RWPE2 (cell line): ENCODE measurements at regions not wholly inside any gene's neighbourhood (a gene's known extent, or its start where the extent isn't known, plus 50 kb on each side); places are given as distances from the start of the nearest gene placed in this dataset.
"Not testable (repeated sequence)": the region's sequence is repeated elsewhere in the genome, so short reads cannot be mapped to it uniquely, and the experiment has no call there.

Experiments used
- ATAC-seq: fragments of 200-7000 bp; cut with Tn5 transposase; 3 replicates; pipeline ENCODE4 v1.9.1; 2021; ENCODE audit warnings: low read depth
- DNase-seq: peaks from one replicate; pipeline ENCODE4 v3.0.0-alpha.2; 2020; ENCODE audit warnings: low spot score
- H3K27ac ChIP-seq: fragments of 450-650 bp; 2 replicates; pipeline ENCODE4 v1.5.1; 2017; ENCODE audit warnings: mild to moderate bottlenecking; ENCODE audit not compliant: poor library complexity, severe bottlenecking
- H3K27me3 ChIP-seq: fragments of 250-450 bp; sonication (Bioruptor Pico); 2 replicates; pipeline ENCODE4 v1.5.1; 2021; ENCODE audit warnings: mild to moderate bottlenecking, moderate library complexity; ENCODE audit not compliant: insufficient read depth, poor library complexity, severe bottlenecking
- H3K36me3 ChIP-seq: fragments of 250-450 bp; sonication (Bioruptor Pico); 2 replicates; pipeline ENCODE4 v1.5.1; 2020; ENCODE audit warnings: low read depth, mild to moderate bottlenecking, moderate library complexity
- H3K4me1 ChIP-seq: fragments of 250-450 bp; sonication (Bioruptor Pico); 2 replicates; pipeline ENCODE4 v1.5.1; 2021; ENCODE audit warnings: mild to moderate bottlenecking, moderate library complexity; ENCODE audit not compliant: insufficient read depth, poor library complexity, severe bottlenecking
- H3K4me3 ChIP-seq: fragments of 250-450 bp; sonication (Bioruptor Pico); 2 replicates; pipeline ENCODE4 v1.5.1; 2021; ENCODE audit warnings: mild to moderate bottlenecking, moderate library complexity; ENCODE audit not compliant: severe bottlenecking
- H3K9me3 ChIP-seq: fragments of 250-450 bp; sonication (Bioruptor Pico); 2 replicates; pipeline ENCODE4 v1.5.1; 2021; ENCODE audit warnings: mild to moderate bottlenecking, moderate library complexity; ENCODE audit not compliant: severe bottlenecking
- CTCF ChIP-seq: fragments of 450-650 bp; IDR thresholded peaks from one replicate; pipeline ENCODE4 v1.5.1; 2017; ENCODE audit warnings: mild to moderate bottlenecking, moderate library complexity; ENCODE audit not compliant: poor library complexity, severe bottlenecking

GRCh38 chr11:56845121-56845732 is 96.7 kb upstream of the OR9G4 start:
- H3K9me3 ChIP-seq = no peaks in the 10 kb centered on the region
- TF ChIP-seq CTCF = no peak
- no peaks in the 10 kb centered on the region for H3K27me3 ChIP-seq
- no peaks in the 10 kb centered on the region for H3K36me3 ChIP-seq
- H3K27ac ChIP-seq = no peak overlapping the region
- peaks cover 18% of the 10 kb centered on the region for H3K4me1 ChIP-seq
- DNase-seq = no peak
- no peak for ATAC-seq
- no peak overlapping the region for H3K4me3 ChIP-seq

DNA sequence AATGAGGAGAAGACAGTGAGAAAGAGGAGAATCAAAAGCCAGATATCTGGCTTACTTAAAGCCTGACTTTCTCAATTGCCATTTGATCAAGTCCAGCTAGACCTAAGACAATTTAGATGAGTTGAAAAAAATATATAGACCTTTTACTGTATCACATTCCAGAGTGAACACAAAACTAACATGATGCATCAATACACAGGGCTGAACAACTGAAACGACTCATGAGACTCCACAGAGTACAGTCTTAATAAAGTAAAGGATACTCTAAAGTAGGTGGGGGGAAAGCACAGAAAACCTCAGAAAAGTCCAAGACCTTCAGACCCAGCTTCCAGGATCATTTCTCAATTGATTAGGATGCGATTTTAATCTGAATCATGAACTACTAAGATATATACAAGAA is 95.3 kb upstream of the OR9G4 start:
- Histone ChIP-seq H3K4me3 (no peak overlapping the region), H3K36me3 (no peaks in the 10 kb centered on the region), H3K4me1 (peaks cover 4% of the 10 kb centered on the region), H3K27ac (no peak overlapping the region), H3K27me3 (no peaks in the 10 kb centered on the region), H3K9me3 (no peaks in the 10 kb centered on the region)
- TF ChIP-seq CTCF = no peak
- ATAC-seq = peak; percentile 49; the same call in 2 of the 3 replicates
- DNase-seq = no peak

DNA sequence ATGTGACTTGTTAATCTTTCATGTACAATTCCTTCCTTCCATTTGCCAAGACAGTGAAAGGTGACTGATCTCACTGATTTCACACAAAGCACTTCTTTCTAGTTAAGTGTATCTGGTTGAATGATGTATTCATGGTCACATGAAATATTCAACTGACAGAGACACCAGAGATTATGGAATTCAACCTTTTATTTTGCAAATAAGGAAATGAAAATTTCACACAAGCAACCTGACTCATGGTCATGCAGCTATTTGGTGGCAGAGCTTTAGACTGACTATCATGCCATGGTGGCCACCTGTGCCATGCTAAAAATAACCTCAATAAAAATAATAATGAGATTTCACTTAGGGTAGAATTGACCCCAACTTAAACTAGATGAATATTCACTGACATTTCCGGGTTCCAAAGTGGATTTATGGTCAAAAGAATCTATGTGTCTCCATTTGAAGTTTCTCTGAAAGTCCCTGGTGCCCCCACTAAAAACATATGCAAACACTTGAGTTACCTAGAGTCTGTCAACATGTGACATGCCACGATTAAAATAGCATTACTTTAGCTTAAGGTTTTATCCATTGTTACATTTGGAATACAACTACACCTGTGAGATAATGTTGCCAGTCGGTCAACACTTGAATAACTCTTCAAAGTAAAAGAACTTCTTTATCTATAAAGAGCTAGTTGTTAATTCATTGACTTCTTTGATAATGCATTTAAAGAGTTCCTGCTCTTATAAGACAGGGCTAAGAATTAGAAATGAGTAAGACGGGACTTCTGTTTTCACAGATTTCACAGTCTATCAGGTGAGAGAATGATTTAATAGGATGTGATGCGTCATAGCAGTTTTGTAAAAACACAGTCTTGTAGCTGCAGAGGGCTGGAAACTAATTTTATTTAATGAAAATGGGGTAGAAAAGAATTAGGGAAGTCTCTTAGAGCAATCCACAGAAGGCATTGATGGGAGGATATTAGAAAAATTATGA is 94.6 kb upstream of the OR9G4 start:
- Histone ChIP-seq H3K4me3 (no peak overlapping the region), H3K27me3 (no peaks in the 10 kb centered on the region), H3K9me3 (no peaks in the 10 kb centered on the region), H3K27ac (no peak overlapping the region), H3K4me1 (no peaks in the 10 kb centered on the region), H3K36me3 (no peaks in the 10 kb centered on the region)
- no peak for TF ChIP-seq CTCF
- DNase-seq (no peak), ATAC-seq (0 out of 3 replicates have a peak, but pooled peaks have one; percentile 33)

DNA sequence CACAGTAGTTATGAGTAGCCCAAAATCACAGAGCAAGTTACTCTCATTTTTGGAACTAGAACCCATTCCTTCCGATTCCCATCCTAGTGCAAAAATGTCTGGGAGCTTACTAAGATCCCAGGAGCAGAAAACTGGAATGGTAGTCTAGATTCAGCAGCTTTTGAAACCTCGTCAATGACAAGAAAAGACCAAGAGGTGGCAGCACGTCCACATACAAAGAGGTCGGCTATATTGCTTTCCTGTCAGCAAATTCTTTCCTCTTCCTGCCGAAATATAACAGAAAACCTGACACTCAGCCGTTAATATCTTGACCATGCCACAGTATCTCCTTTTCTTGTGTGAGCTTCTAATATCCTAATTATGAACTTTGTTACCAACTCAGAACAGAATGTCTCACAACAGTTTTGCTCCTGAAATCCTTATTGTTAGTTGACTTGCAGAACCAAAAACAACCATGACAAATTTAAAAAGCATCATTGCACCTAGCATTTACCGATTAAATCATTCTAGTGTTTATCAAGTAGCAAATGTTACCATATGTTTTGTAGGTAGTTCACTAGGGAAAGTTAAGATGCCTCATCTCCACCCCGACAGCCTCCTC is 92.8 kb upstream of the OR9G4 start:
- Histone ChIP-seq H3K27me3 (no peaks in the 10 kb centered on the region), H3K27ac (no peak overlapping the region), H3K4me1 (no peaks in the 10 kb centered on the region), H3K4me3 (no peak overlapping the region), H3K9me3 (no peaks in the 10 kb centered on the region), H3K36me3 (no peaks in the 10 kb centered on the region)
- ATAC-seq (peak; percentile 69), DNase-seq (no peak)
- peak; percentile 81 for TF ChIP-seq CTCF

DNA sequence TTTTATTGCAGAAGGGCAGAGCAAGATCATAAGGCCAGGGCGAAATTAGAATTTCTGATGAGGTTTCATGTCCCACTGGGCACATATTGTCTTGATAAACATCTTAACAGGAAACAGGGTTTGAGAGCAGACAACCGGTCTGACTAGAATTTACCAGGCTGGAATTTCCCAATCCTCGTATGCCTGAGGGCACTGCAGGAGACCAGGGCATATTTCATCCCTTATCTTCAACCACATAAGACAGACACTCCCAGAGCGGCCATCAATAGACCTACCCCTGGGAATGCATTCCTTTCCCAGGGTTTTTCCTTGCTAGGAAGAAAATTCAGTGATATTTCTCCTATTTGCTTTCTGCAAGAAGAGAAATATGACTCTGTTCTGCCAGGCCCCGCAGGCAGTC is 78.9 kb upstream of the OR9G4 start:
- H3K4me1 ChIP-seq, ATAC-seq, H3K36me3 ChIP-seq, H3K9me3 ChIP-seq, H3K4me3 ChIP-seq, H3K27ac ChIP-seq, H3K27me3 ChIP-seq, DNase-seq: not testable (repeated sequence)
